Fibroblast of peridontal ligament (primary cell): ENCODE measurements at regions not wholly inside any gene's neighbourhood (a gene's known extent, or its start where the extent isn't known, plus 50 kb on each side); places are given as distances from the start of the nearest gene placed in this dataset.

ENCODE experiments used
- DNase-seq: peaks from one replicate; pipeline ENCODE4 v3.0.0-alpha.2; 2010; ENCODE audit errors: extremely low read depth

DNA sequence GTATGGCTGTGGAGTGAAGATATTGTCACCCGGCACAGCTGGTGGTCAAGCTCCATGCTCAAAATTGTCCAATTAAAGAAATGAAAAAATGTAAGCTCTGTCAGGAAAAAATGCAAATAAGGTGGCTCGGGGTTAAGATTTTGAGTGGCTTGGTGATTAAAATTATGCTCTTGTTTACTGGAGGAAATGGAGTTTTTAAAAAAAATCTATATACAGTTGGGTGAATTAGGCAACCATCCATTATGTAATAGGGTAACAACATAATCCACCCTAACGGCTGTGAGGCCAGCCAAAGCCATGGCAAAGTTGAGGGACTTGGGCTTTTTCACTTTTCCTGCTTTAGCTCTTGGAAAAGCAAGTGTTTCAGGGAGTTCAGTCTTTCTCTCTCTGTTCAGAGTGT lies 260.8 kb upstream of the HABP2 start:
- DNase-seq = no peak

- DNase-seq = no peak
These were observed 260.1 kb upstream of the HABP2 start for GRCh38 chr10:113292743-113293142.

DNA sequence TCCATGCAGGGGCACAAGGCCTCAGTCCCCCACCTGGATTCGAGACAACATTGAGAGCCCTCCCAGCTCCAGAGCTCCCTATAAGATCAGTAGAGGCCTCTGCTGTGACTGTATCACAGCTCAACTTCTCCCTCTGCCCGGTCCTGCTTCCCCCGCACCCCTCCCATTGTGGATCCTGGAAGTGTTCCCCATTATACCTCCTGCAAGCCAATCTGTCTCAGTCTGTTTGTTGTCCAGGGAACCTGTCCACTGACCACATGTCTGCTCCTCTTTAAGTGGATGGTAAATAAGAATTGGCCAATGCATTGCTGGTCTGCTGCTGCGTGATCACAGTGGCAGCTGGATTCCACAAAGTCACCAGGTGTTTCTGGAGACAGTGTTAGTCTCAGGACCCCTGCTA lies 259.7 kb upstream of the HABP2 start:
- no peak for DNase-seq

GRCh38 chr10:113294868-113295267 lies 258.0 kb upstream of the HABP2 start:
- DNase-seq = no peak

DNA sequence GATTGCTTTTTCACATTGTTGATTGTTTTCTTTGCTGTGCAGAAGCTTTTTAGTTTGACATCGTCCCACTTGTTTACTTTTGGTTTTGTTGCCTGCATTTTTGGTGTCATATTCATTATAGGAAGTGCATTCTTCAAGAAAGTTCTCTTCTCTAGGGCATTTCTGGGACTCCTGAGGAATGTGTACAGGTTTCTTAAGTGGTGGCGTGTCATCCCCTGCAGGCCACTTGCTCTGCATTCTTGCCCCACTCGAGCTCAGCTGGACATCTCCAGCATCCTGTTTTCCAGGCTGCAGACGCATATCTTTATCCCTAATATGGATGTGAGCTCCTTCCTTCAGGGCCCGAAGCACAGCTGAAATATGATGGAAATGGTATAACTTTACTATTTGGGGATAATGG lies 255.6 kb upstream of the HABP2 start:
- no peak for DNase-seq

GRCh38 chr10:113298616-113299015 lies 254.2 kb upstream of the HABP2 start:
- no peak for DNase-seq

- no peak for DNase-seq
These were observed 252.7 kb upstream of the HABP2 start for GRCh38 chr10:113300201-113300600.

GRCh38 chr10:113300617-113301016 lies 252.2 kb upstream of the HABP2 start:
- DNase-seq = no peak

- DNase-seq = no peak
These were observed 251.4 kb upstream of the HABP2 start for GRCh38 chr10:113301342-113301984.

DNA sequence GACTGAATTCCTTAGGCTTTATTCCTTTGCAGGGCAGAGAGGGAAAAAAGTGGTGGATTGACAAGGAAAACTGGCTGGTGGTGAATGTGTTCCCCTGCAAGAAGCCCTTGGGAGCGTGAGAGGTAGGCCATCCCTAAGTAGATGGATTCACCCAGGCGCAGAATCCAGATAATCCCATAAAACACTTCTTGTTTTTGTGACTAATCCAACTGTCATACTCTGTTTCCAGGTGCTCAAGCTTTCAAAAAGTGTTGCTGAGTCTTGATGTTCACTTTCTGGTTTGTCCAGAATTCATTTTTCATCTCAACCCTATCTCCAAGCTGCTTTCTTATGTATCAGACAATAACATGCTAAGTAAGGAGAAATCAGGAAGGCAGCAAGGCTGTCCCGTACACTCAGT lies 250.8 kb upstream of the HABP2 start:
- DNase-seq = no peak

- DNase-seq = peak; percentile 2
These were observed 249.2 kb upstream of the HABP2 start for GRCh38 chr10:113303544-113304146.

- no peak for DNase-seq
These were observed 248.1 kb upstream of the HABP2 start for GRCh38 chr10:113304726-113305125.

DNA sequence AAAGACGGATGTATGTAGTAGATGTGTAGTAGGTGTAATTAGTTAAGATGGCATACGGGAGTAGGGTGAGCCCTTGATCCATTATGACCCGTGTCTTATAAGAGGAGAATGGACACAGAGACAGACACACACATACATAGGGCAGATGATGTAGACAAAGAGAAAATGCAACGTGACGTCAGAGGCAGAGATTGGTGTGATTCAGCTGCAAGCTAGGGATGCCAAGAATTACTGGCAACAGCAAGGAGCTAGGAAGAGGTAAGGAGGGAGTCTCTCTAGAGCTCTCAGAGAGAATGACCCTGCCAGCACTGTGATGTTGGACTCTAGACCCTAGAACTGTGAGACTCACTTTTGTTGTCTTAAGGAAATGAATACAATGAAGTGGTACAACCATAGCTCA lies 247.0 kb upstream of the HABP2 start:
- DNase-seq = peak; percentile 28

DNA sequence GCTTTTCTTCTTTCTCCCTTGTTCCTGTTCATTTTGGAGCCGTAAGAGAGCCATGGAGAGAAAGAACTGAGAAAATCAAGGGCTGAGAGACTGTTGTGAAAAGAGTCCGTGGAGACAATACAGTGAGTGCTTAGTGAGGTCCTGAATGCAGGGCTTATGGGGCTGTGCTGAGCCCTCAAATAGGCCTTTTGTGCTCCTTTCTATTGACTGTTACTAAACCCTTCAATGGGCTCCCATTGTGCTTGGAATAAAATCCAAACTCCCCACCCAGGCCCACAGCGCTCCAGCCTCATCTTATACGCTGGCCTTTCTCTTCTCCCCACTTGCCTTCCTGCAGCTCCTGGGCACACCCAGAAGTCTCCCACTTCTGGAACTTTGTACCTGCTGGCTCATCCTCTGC lies 243.1 kb upstream of the HABP2 start:
- no peak for DNase-seq

DNA sequence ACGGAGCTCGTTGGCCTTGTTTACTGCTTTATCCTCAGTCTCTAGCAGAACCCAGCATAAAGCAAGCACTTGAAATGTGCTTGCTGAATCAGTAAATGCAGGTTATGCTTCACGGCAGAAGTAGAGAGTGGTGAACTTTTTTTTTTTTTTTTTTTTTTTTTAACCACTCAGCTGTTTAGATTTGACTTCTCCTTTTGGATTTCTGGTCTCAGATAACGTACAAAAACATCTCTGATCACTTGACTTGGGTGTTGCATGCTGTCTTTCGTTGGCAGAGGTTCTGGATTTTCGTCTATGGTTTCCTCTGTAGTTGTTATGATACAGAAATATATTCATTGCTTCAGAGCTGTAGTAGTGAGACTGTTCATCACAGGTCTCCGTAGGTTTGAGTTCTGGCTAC lies 242.5 kb upstream of the HABP2 start:
- DNase-seq = no peak

GRCh38 chr10:113313048-113313602 lies 239.7 kb upstream of the HABP2 start:
- DNase-seq = no peak

GRCh38 chr10:113313722-113314121 lies 239.1 kb upstream of the HABP2 start:
- DNase-seq = no peak

DNA sequence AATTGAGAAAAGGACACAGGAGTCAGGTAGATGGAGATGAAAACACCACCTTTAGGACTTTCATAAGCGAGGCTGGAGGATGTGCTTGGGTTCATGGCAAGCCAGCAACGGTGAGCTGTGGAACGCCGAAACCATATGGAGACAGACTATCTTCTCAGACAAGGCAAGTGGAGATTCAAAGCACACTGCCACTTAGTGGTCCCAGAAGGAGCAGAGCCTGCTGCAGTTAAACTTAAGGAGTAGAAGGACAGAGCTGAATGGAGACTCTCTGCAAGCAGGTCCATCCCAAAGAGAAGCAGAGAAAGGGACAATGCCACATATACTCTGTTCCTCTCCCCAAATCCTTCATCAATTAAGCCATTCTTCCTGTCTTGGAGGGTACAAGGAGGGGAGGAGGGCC lies 236.3 kb upstream of the HABP2 start:
- DNase-seq = no peak

- DNase-seq = no peak
These were observed 235.4 kb upstream of the HABP2 start for GRCh38 chr10:113317489-113317888.

DNA sequence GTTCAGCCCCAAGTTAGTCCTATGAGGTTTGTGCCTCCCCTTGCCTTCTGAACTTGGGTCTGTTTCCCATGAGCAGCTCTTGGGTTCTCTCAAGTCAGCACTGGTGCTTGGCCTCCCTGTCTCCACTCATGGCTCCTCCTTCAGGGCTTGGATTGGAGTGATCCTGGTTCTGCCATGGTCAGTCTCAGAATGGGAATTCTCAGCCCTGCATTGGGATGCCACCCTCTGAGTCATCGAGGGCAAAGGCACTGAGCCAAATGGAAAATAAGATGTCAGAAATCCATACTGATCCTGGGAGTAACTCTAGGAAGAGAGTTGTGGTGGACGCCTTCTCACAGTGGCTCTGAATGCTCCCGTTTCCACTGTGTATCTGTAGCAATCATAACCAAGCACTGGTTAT lies 233.4 kb upstream of the HABP2 start:
- DNase-seq = no peak

GRCh38 chr10:113320211-113320610 lies 232.6 kb upstream of the HABP2 start:
- no peak for DNase-seq

GRCh38 chr10:113320987-113321386 lies 231.9 kb upstream of the HABP2 start:
- no peak for DNase-seq

DNA sequence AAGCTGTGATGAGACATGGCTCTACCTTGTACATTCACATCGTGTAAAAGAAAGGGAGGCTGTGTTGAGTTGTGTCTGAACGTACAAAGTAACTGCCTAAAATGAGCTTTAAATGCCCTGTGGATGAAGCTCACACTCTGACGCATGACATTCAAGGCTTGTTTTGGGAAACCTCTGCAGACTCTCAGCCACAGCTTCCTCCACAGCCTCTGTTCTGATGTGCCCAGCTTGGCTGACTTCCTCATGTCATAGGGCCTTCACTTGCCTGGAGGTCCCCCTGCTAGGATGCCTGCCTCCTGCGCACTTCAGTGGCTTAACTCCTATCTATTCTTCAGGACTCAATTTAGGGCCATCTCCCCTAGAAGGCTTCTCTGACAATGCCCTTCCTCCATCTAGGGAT lies 230.0 kb upstream of the HABP2 start:
- no peak for DNase-seq

DNA sequence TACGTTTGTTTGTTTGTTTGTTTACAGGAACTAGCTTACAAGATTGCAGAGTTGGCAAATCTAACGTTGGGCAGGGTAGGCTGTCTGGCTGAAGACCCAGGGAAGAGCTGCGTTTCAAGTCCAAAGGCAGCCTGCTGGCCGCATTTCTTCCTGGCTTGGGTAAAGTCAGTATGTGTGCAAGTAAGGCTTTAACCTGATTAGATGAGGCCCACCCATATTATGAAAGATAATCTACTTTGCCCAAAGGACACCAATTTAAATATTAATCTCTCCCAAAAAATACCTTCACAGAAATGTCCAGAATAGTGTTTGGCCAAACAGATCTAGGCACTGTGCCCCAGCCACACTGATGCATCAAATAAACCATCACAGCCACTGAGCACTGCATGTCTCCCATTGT lies 228.9 kb upstream of the HABP2 start:
- no peak for DNase-seq
